NB4 (cell line): ENCODE measurements at regions not wholly inside any gene's neighbourhood (a gene's known extent, or its start where the extent isn't known, plus 50 kb on each side); places are given as distances from the start of the nearest gene placed in this dataset.

Source experiments
- DNase-seq: peaks from one replicate; pipeline ENCODE4 v3.0.0; 2010; ENCODE audit warnings: low read depth
- H3K4me3 ChIP-seq: one replicate; pipeline ENCODE4 v1.5.1; 2011; ENCODE audit warnings: mild to moderate bottlenecking, low read depth, low read length, moderate library complexity
- MAX ChIP-seq: IDR thresholded peaks from 2 replicates; pipeline ENCODE4 v1.6.1; 2011; ENCODE audit warnings: low read depth, low read length
- MYC ChIP-seq: IDR thresholded peaks from 2 replicates; pipeline ENCODE4 v1.6.1; 2011; ENCODE audit warnings: low read depth, low read length
- POLR2A ChIP-seq: IDR thresholded peaks from 2 replicates; pipeline ENCODE4 v1.6.1; 2011; ENCODE audit warnings: mild to moderate bottlenecking; ENCODE audit not compliant: insufficient read length; ENCODE audit errors: extremely low read depth
- TF ChIP-seq, protein P1 (sequence below): IDR thresholded peaks from one replicate; pipeline ENCODE4 v1.5.1; 2012; ENCODE audit warnings: low read depth, low read length

DNA sequence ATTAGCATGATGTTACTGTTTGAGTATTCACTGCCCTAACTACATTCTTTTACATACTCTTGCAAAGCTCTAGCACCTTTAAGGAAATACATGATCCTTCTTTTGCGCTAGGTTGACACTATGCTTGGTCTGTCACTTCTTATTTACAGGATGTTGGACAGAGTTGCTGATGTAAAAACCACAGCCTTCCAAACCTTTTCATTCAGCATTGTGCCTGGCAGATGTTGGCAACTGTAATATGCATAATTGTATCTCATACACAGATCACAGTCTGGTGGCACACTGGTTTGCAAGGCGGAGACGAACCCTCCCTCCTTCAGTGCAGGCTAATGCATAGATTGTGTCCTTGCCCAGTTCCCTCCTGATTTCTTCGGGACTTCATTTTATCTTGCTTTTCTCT lies 224.1 kb downstream of the SNX19 start:
- no peak for DNase-seq
- no peak overlapping the region for H3K4me3 ChIP-seq
- TF ChIP-seq, protein P1, sequence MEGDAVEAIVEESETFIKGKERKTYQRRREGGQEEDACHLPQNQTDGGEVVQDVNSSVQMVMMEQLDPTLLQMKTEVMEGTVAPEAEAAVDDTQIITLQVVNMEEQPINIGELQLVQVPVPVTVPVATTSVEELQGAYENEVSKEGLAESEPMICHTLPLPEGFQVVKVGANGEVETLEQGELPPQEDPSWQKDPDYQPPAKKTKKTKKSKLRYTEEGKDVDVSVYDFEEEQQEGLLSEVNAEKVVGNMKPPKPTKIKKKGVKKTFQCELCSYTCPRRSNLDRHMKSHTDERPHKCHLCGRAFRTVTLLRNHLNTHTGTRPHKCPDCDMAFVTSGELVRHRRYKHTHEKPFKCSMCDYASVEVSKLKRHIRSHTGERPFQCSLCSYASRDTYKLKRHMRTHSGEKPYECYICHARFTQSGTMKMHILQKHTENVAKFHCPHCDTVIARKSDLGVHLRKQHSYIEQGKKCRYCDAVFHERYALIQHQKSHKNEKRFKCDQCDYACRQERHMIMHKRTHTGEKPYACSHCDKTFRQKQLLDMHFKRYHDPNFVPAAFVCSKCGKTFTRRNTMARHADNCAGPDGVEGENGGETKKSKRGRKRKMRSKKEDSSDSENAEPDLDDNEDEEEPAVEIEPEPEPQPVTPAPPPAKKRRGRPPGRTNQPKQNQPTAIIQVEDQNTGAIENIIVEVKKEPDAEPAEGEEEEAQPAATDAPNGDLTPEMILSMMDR, result no peak
- TF ChIP-seq MYC (no peak), MAX (no peak)

- DNase-seq, result no peak
- no peak overlapping the region for H3K4me3 ChIP-seq
- no peak for TF ChIP-seq POLR2A
- TF ChIP-seq, protein P1, result no peak
- no peak for TF ChIP-seq MAX
- no peak for TF ChIP-seq MYC
Observed at GRCh38 chr11:130693543-130693942, 222.7 kb downstream of the SNX19 start.

DNA sequence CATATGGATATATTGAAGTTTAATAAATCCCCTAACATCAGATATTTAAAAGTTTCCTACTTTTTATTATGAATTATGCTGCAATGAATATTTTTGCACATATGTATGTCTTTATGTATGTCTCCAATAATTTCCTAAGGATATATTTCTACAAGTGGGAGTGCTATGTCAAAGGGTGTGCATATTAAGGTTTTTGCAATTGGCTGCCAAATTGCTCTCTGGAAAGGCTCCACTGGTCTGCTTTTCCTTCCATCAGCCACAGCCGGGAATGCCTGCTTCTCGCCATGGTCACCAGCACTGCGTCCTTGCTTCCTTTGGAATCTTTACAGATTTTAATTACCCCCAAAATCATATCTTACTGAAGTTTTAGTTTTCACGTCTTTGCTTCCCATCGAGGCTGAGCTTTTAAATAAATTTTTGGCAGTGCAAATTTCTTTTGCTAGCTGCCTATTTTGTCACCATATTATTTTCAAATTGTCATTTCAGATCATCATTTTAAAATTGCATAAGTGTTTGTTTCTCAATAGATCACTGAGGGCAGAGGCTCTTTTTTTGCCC lies 221.7 kb downstream of the SNX19 start:
- TF ChIP-seq MAX (no peak), MYC (no peak), POLR2A (no peak)
- TF ChIP-seq, protein P1, result no peak
- DNase-seq, result no peak
- H3K4me3 ChIP-seq, result no peak overlapping the region

GRCh38 chr11:130698174-130698573 lies 218.1 kb downstream of the SNX19 start:
- no peak overlapping the region for H3K4me3 ChIP-seq
- no peak for DNase-seq
- TF ChIP-seq POLR2A, result no peak
- TF ChIP-seq MAX, result no peak
- TF ChIP-seq, protein P1, result no peak
- TF ChIP-seq MYC, result no peak

- no peak for DNase-seq
- no peak overlapping the region for H3K4me3 ChIP-seq
- TF ChIP-seq POLR2A, result no peak
- TF ChIP-seq MYC, result no peak
- TF ChIP-seq, protein P1, result no peak
- TF ChIP-seq MAX, result no peak
Observed at GRCh38 chr11:130699561-130699960, 216.7 kb downstream of the SNX19 start.
